Adrenal gland (tissue), 9 donors: ENCODE measurements at regions not wholly inside any gene's neighbourhood (a gene's known extent, or its start where the extent isn't known, plus 50 kb on each side); places are given as distances from the start of the nearest gene placed in this dataset.

Experiments used
- DNase-seq, 7 donors: peaks; one replicate each; pipeline ENCODE4 v3.0.0-alpha.2; 2019 to 2020
- H3K27ac ChIP-seq, 5 donors: fragments of 200-600 bp; sonication (generic) in 4 of 5; 1 replicate in 3 of 5; 2 replicates in 2 of 5; pipeline versions ENCODE4 v1.5.1 to v1.8.0; 2016 to 2020; ENCODE audit warnings: mild to moderate bottlenecking in 1 of 5
- H3K27me3 ChIP-seq: fragments of 200-600 bp; 2 replicates; pipeline ENCODE4 v1.8.0; 2021
- H3K36me3 ChIP-seq, 2 donors: fragments of 200-600 bp; replicated peaks in 1 of 2; 1 replicate in 1 of 2; 2 replicates in 1 of 2; pipeline versions ENCODE4 v1.5.1 to v1.8.0; 2018 to 2022
- H3K4me1 ChIP-seq, 2 donors: fragments of 200-600 bp; replicated peaks in 1 of 2; 1 replicate in 1 of 2; 2 replicates in 1 of 2; pipeline versions ENCODE4 v1.5.1 to v1.8.0; 2018 to 2021
- H3K4me3 ChIP-seq, 4 donors: fragments of 200-600 bp; sonication (generic) in 3 of 4; one replicate each; pipeline ENCODE4 v1.5.1; 2016 to 2018
- H3K9me3 ChIP-seq, 3 donors: fragments of 200-600 bp; sonication (generic) in 1 of 3; replicated peaks in 1 of 3; 1 replicate in 2 of 3; 2 replicates in 1 of 3; pipeline versions ENCODE4 v1.5.1 to v1.8.0; 2016 to 2021
- CTCF ChIP-seq, 6 experiments: fragments of 450-650 bp in 4 of 6; fragments of 200-600 bp in 2 of 6; sonication (generic) in 1 of 6; IDR thresholded peaks; 1 replicate in 5 of 6; 2 replicates in 1 of 6; pipeline versions ENCODE4 v1.5.1 to v1.8.0; 2016 to 2021; ENCODE audit warnings: antibody characterized with exemption in 6 of 6, mild to moderate bottlenecking in 2 of 6, moderate library complexity in 1 of 6
- POLR2A ChIP-seq, 2 donors: fragments of 450-650 bp; IDR thresholded peaks; one replicate each; pipeline ENCODE4 v1.6.1; 2017; ENCODE audit warnings: antibody characterized with exemption in 2 of 2, mild to moderate bottlenecking in 2 of 2, moderate library complexity in 1 of 2
- WGBS, 4 donors: extraction: QIAGEN DNeasy Blood & Tissue Kit in 2 of 4; methylation state at CpG; one replicate each; pipeline versions ENCODE4 v1.1.5 to v1.1.7; 2013 to 2017; 5-methylcytosine and 5-hydroxymethylcytosine counted together
- intact Hi-C, 2 donors: fragments of 100-400 bp; cut with DNase I; formaldehyde crosslinking; loops; one replicate each; pipeline versions ENCODE4 v1.14.1 to v1.15.0; 2022 to 2023
- donor health status: healthy with polysubstance abuse.
- donor health status: Bipolar disorder and iron deficiency.
- donor health status: DM: yes; HTN: yes; CAD: no.
- donor health status: DM: no; HTN: no; CAD: no.
- donor health status: DM: no; HTN: no; CAD: no.

GRCh38 chr6:781350-781961 lies 88.5 kb upstream of the EXOC2 start:
- 68 to 74% (median 71%) methylated on average over 13 of the region's 13 CpGs for WGBS, 4 donors
- intact Hi-C loops = no loop called here

GRCh38 chr6:780706-781105 lies 87.8 kb upstream of the EXOC2 start:
- TF ChIP-seq POLR2A (IDR thresholded peaks at IDR 0.05) (no peak), CTCF (IDR thresholded peaks at IDR 0.05) (no peak)
- H3K36me3 ChIP-seq = no peaks in the 10 kb centered on the region
- no peak overlapping the region for H3K4me3 ChIP-seq

More at GRCh38 chr6:781350-781961, 88.5 kb upstream of the EXOC2 start:
- H3K4me3 ChIP-seq = no peak overlapping the region
- no peaks in the 10 kb centered on the region for H3K27me3 ChIP-seq
- no peak for DNase-seq
- H3K27ac ChIP-seq = no peak overlapping the region
- no peak for TF ChIP-seq POLR2A (IDR thresholded peaks at IDR 0.05)
- no peak for TF ChIP-seq CTCF (IDR thresholded peaks at IDR 0.05)
- H3K36me3 ChIP-seq = no peaks in the 10 kb centered on the region
- H3K4me1 ChIP-seq = no peaks in the 10 kb centered on the region
- no peaks in the 10 kb centered on the region for H3K9me3 ChIP-seq

GRCh38 chr6:776951-777350 lies 84.0 kb upstream of the EXOC2 start:
- DNase-seq = no peak
- Histone ChIP-seq H3K36me3 (no peaks in the 10 kb centered on the region), H3K4me1 (no peaks in the 10 kb centered on the region), H3K4me3 (no peak overlapping the region), H3K9me3 (no peaks in the 10 kb centered on the region), H3K27me3 (no peaks in the 10 kb centered on the region), H3K27ac (no peak overlapping the region)
- TF ChIP-seq POLR2A (IDR thresholded peaks at IDR 0.05) (no peak), CTCF (IDR thresholded peaks at IDR 0.05) (no peak)
- 82 to 91% (median 86%) methylated on average over 9 of the region's 9 CpGs for WGBS, 4 donors
- intact Hi-C loops = no loop called here

More at GRCh38 chr6:780706-781105, 87.8 kb upstream of the EXOC2 start:
- DNase-seq = no peak
- WGBS, 4 donors = 80 to 91% (median 89%) methylated on average over 3 of the region's 3 CpGs
- intact Hi-C loops = no loop called here
- Histone ChIP-seq H3K27ac (no peak overlapping the region), H3K4me1 (no peaks in the 10 kb centered on the region), H3K27me3 (no peaks in the 10 kb centered on the region), H3K9me3 (no peaks in the 10 kb centered on the region)

GRCh38 chr6:776528-776931 lies 83.6 kb upstream of the EXOC2 start:
- H3K27me3 ChIP-seq = no peaks in the 10 kb centered on the region
- WGBS, 4 donors = 54 to 59% (median 57%) methylated on average over 3 of the region's 3 CpGs
- no peaks in the 10 kb centered on the region for H3K36me3 ChIP-seq
- H3K9me3 ChIP-seq = no peaks in the 10 kb centered on the region
- TF ChIP-seq POLR2A (IDR thresholded peaks at IDR 0.05) (no peak), CTCF (IDR thresholded peaks at IDR 0.05) (no peak)
- H3K27ac ChIP-seq = no peak overlapping the region
- DNase-seq = no peak
- H3K4me1 ChIP-seq = no peaks in the 10 kb centered on the region
- H3K4me3 ChIP-seq = no peak overlapping the region
- intact Hi-C loops = no loop called here
